Gastroesophageal sphincter (tissue), 4 donors: ENCODE measurements at regions not wholly inside any gene's neighbourhood (a gene's known extent, or its start where the extent isn't known, plus 50 kb on each side); places are given as distances from the start of the nearest gene placed in this dataset.

Experiments used
- ATAC-seq: fragments of 150-250 bp; one replicate; pipeline ENCODE4 v1.9.1; 2016; ENCODE audit warnings: mild to moderate bottlenecking, moderate library complexity
- H3K27ac ChIP-seq, 4 donors: fragments of 200-600 bp; sonication (generic) in 3 of 4; 1 replicate in 3 of 4; 2 replicates in 1 of 4; pipeline ENCODE4 v1.5.1; 2016 to 2019
- H3K27me3 ChIP-seq: fragments of 200-600 bp; sonication (generic); one replicate; pipeline ENCODE4 v1.5.1; 2019
- H3K36me3 ChIP-seq, 2 donors: fragments of 200-600 bp; sonication (generic); one replicate each; pipeline ENCODE4 v1.5.1; 2019; ENCODE audit warnings: control low read depth in 1 of 2
- H3K4me1 ChIP-seq, 3 donors: fragments of 200-600 bp; sonication (generic); 1 replicate in 2 of 3; 2 replicates in 1 of 3; pipeline ENCODE4 v1.5.1; 2016 to 2019; ENCODE audit warnings: control low read depth in 2 of 3
- H3K4me3 ChIP-seq, 2 donors: fragments of 200-600 bp; sonication (generic); one replicate each; pipeline ENCODE4 v1.5.1; 2019; ENCODE audit warnings: mild to moderate bottlenecking in 1 of 2, moderate library complexity in 1 of 2
- H3K9me3 ChIP-seq, 3 donors: fragments of 200-600 bp; sonication (generic); one replicate each; pipeline ENCODE4 v1.5.1; 2017 to 2019; ENCODE audit warnings: control low read depth in 2 of 3
- EP300 ChIP-seq: sonication (generic); formaldehyde crosslinking; IDR thresholded peaks from one replicate; pipeline ENCODE4 v1.6.1; 2017; ENCODE audit warnings: antibody characterized with exemption, mild to moderate bottlenecking
- POLR2A ChIP-seq, 2 donors: fragments of 450-650 bp; IDR thresholded peaks; one replicate each; pipeline ENCODE4 v1.6.1; 2017; ENCODE audit warnings: antibody characterized with exemption in 2 of 2, mild to moderate bottlenecking in 2 of 2, moderate library complexity in 1 of 2
- POLR2AphosphoS5 ChIP-seq: sonication (generic); formaldehyde crosslinking; IDR thresholded peaks from one replicate; pipeline ENCODE4 v1.6.1; 2017; ENCODE audit warnings: antibody characterized with exemption
- whole genome bisulfite sequencing, 2 donors: methylation state at CpG; one replicate each; pipeline ENCODE4 v1.1.5; 2018; ENCODE audit warnings: low coverage in 1 of 2; 5-methylcytosine and 5-hydroxymethylcytosine counted together
- TF ChIP-seq, protein P1 (sequence below), 4 experiments: fragments of 200-600 bp in 2 of 4; fragments of 450-650 bp in 2 of 4; sonication (generic) in 1 of 4; IDR thresholded peaks; one replicate each; pipeline ENCODE4 v1.5.1; 2017 to 2019; ENCODE audit warnings: antibody characterized with exemption in 4 of 4, mild to moderate bottlenecking in 2 of 4, moderate library complexity in 2 of 4

DNA sequence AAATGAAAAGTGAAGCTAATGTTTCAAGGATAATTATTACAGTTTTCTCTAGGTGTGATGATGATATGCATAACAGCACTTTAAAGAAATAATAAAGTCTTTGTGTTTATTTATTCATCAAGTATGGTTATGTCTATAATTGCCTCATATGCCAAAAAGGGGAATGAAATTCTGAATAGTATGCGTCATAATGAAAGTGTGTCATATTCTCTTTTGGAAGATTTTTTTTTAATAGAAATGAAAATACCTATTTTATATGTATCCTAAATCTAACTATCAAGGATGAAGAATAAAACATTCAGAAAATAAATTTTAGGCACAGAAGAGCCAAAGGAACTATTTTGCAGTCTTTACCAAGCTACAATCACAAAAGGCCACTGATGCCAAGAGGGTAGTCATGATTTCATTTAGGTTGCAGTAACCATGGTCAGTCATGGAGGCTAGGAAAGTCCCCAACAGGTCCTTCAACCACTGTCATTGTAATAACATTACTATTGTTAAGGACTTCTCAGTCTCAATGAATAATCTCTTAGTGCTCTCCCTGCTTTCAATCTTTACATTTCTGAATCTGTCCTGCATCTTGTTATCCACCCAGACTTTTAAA, 712.5 kb downstream of the DCDC2C start:
- Histone ChIP-seq H3K36me3 (no peaks in the 10 kb centered on the region), H3K27ac (no peak overlapping the region), H3K27me3 (peaks cover 7% of the 10 kb centered on the region), H3K9me3 (no peaks in the 10 kb centered on the region), H3K4me1 (no peaks in the 10 kb centered on the region), H3K4me3 (no peak overlapping the region)
- 93 to 100% methylated on average over 1 of the region's 1 CpG for WGBS, 2 donors
- no peak for TF ChIP-seq POLR2AphosphoS5
- TF ChIP-seq EP300: no peak
- no peak for ATAC-seq

DNA sequence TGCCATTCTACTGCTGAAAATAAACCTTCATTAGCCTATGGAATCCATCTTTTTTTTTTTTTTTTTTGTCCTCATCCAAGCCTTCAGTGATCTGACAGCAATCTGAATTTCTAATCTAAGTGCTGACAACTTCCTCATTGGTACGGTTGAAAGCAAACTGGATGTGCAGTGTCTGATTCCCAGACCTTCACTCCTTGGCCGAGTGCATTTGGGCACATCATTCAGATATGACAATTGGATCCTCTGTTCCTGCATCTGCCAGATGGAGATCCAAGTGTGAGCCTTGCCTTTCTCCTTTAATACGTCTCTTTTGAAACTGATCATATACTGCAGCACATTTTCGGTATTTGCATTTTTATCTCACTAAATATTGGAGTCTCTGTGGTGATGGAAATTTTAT, 713.1 kb downstream of the DCDC2C start:
- Histone ChIP-seq H3K36me3 (no peaks in the 10 kb centered on the region), H3K4me1 (no peaks in the 10 kb centered on the region), H3K4me3 (no peak overlapping the region), H3K27me3 (peaks cover 7% of the 10 kb centered on the region), H3K27ac (no peak overlapping the region), H3K9me3 (no peaks in the 10 kb centered on the region)
- TF ChIP-seq EP300 (no peak), POLR2A (IDR thresholded peaks at IDR 0.05) (no peak), POLR2AphosphoS5 (no peak)
- TF ChIP-seq, protein P1, sequence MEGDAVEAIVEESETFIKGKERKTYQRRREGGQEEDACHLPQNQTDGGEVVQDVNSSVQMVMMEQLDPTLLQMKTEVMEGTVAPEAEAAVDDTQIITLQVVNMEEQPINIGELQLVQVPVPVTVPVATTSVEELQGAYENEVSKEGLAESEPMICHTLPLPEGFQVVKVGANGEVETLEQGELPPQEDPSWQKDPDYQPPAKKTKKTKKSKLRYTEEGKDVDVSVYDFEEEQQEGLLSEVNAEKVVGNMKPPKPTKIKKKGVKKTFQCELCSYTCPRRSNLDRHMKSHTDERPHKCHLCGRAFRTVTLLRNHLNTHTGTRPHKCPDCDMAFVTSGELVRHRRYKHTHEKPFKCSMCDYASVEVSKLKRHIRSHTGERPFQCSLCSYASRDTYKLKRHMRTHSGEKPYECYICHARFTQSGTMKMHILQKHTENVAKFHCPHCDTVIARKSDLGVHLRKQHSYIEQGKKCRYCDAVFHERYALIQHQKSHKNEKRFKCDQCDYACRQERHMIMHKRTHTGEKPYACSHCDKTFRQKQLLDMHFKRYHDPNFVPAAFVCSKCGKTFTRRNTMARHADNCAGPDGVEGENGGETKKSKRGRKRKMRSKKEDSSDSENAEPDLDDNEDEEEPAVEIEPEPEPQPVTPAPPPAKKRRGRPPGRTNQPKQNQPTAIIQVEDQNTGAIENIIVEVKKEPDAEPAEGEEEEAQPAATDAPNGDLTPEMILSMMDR (IDR thresholded peaks at IDR 0.05): no peak
- WGBS, 2 donors: 58 to 74% methylated on average over 4 of the region's 4 CpGs
- no peak for ATAC-seq

DNA sequence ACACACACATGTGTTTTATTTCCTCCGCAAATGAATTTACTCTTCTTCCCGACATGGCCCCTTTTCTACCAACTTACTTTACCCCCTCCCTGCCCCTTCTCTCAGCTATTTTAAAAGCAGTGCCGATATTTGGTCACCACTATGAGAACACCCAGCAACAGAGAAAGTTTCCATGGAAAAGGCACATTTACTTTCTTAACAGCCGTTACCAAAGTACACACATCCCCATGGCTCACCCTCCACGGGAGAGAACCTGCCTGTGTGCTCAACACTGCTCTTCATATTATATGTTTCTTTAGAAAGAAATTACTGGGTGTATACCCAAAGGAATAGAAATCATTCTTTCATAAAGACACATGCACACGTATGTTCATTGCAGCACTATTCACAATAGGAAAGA, 714.4 kb downstream of the DCDC2C start:
- H3K4me3 ChIP-seq: no peak overlapping the region
- no peak for ATAC-seq

DNA sequence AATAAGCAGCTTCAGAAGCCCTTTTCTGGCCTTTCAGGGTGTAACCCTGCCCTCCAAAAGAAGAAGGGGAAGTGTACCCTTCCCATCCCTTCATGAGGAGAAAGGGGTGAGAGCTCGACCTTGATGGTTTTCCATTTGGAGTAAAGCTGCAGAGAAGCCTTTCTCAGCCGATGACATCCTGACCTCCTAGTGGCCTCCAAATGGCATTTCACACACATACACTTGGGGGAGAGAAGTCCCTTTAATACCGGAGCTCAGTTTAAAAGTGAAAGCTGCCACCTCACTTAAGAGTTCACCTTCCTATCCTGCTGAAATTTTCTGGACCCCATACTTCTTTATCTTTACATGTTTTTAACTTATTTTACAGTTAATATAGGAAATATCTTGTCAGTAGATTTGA, 716.7 kb downstream of the DCDC2C start:
- H3K4me3 ChIP-seq: no peak overlapping the region
- TF ChIP-seq POLR2A (IDR thresholded peaks at IDR 0.05): no peak
- no peak for TF ChIP-seq EP300
- TF ChIP-seq, protein P1 (IDR thresholded peaks at IDR 0.05): no peak
- no peak for TF ChIP-seq POLR2AphosphoS5
- H3K36me3 ChIP-seq: no peaks in the 10 kb centered on the region
- WGBS, 2 donors: 25 to 54% methylated on average over 3 of the region's 3 CpGs
- H3K27me3 ChIP-seq: no peaks in the 10 kb centered on the region
- no peaks in the 10 kb centered on the region for H3K9me3 ChIP-seq
- no peak overlapping the region for H3K27ac ChIP-seq
- H3K4me1 ChIP-seq: no peaks in the 10 kb centered on the region
- ATAC-seq: no peak

More for the DNA sequence above, 714.4 kb downstream of the DCDC2C start:
- TF ChIP-seq POLR2AphosphoS5 (no peak), POLR2A (IDR thresholded peaks at IDR 0.05) (no peak), EP300 (no peak)
- TF ChIP-seq, protein P1 (IDR thresholded peaks at IDR 0.05): no peak
- no peaks in the 10 kb centered on the region for H3K36me3 ChIP-seq
- H3K4me1 ChIP-seq: no peaks in the 10 kb centered on the region
- peaks cover 6% of the 10 kb centered on the region for H3K27me3 ChIP-seq
- WGBS, 2 donors: 85 to 90% methylated on average over 3 to 6 of the region's 6 CpGs
- no peak overlapping the region for H3K27ac ChIP-seq
- no peaks in the 10 kb centered on the region for H3K9me3 ChIP-seq

DNA sequence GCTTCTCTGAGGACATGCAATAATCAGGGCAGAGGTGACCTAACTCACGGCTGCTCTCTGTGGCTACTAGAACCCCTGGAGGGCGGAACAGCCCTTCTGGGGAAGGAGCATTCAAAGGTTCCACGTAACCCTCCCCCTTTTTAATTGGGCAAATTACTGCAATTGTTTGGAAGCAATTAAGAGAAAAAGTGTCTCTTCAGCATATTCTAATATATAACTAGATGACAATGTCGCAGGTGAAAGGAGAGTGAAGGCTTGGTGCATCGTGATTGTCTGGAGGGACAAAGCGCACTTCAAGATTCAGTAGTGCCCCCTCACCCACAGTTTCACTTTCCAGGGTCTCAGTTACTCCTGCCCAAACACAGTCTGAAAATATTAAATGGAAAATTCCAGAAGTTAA, 720.8 kb downstream of the DCDC2C start:
- WGBS, 2 donors: 88 to 96% methylated on average over 4 to 6 of the region's 6 CpGs
- Histone ChIP-seq H3K9me3 (no peaks in the 10 kb centered on the region), H3K4me1 (no peaks in the 10 kb centered on the region), H3K36me3 (no peaks in the 10 kb centered on the region), H3K27ac (no peak overlapping the region), H3K27me3 (no peaks in the 10 kb centered on the region), H3K4me3 (no peak overlapping the region)
- TF ChIP-seq, protein P1 (IDR thresholded peaks at IDR 0.05): no peak
- TF ChIP-seq POLR2A (IDR thresholded peaks at IDR 0.05) (no peak), POLR2AphosphoS5 (no peak), EP300 (no peak)
- no peak for ATAC-seq
